ENCODE measurements at regions not wholly inside any gene's neighbourhood (a gene's known extent, or its start where the extent isn't known, plus 50 kb on each side); places are given as distances from the start of the nearest gene placed in this dataset.

GRCh38 chr6:81694855-81695254 lies 57.6 kb downstream of the TENT5A start:
- no peak for DNase-seq

GRCh38 chr6:81694207-81694606 lies 58.3 kb downstream of the TENT5A start:
- no peak for DNase-seq

GRCh38 chr6:81693266-81693665 lies 59.2 kb downstream of the TENT5A start:
- DNase-seq, result no peak

GRCh38 chr6:81690073-81690472 lies 62.4 kb downstream of the TENT5A start:
- DNase-seq, result no peak

GRCh38 chr6:81689580-81689979 lies 62.9 kb downstream of the TENT5A start:
- no peak for DNase-seq

GRCh38 chr6:81683912-81684311 lies 68.6 kb downstream of the TENT5A start:
- DNase-seq, result no peak

GRCh38 chr6:81682858-81683620 lies 69.4 kb downstream of the TENT5A start:
- no peak for DNase-seq

- DNase-seq, result no peak
Observed at GRCh38 chr6:81682235-81682795, 70.2 kb downstream of the TENT5A start.

- DNase-seq, result no peak
Observed at GRCh38 chr6:81669445-81669844, 83.0 kb downstream of the TENT5A start.

- no peak for DNase-seq
Observed at GRCh38 chr6:81668615-81669047, 83.8 kb downstream of the TENT5A start.

- DNase-seq, result no peak
Observed at GRCh38 chr6:81666481-81666880, 86.0 kb downstream of the TENT5A start.

- no peak for DNase-seq
Observed at GRCh38 chr6:81656231-81656630, 96.2 kb downstream of the TENT5A start.

- DNase-seq, result no peak
Observed at GRCh38 chr6:81655696-81656095, 96.8 kb downstream of the TENT5A start.

GRCh38 chr6:81648502-81648901 lies 104.0 kb downstream of the TENT5A start:
- no peak for DNase-seq

GRCh38 chr6:81643156-81643555 lies 109.3 kb downstream of the TENT5A start:
- no peak for DNase-seq

GRCh38 chr6:81640891-81641290 lies 111.6 kb downstream of the TENT5A start:
- no peak for DNase-seq

GRCh38 chr6:81640126-81640525 lies 112.4 kb downstream of the TENT5A start:
- no peak for DNase-seq

GRCh38 chr6:81638366-81638765 lies 114.1 kb downstream of the TENT5A start:
- no peak for DNase-seq

- no peak for DNase-seq
Observed at GRCh38 chr6:81636930-81637568, 115.4 kb downstream of the TENT5A start.

GRCh38 chr6:81634155-81634880 lies 118.2 kb downstream of the TENT5A start:
- DNase-seq, result no peak

GRCh38 chr6:81633391-81633790 lies 119.1 kb downstream of the TENT5A start:
- DNase-seq, result no peak

- no peak for DNase-seq
Observed at GRCh38 chr6:81630719-81631118, 121.8 kb downstream of the TENT5A start.

GRCh38 chr6:81625216-81625615 lies 127.3 kb downstream of the TENT5A start:
- no peak for DNase-seq

GRCh38 chr6:81624453-81624852 lies 128.0 kb downstream of the TENT5A start:
- no peak for DNase-seq

Data from kidney glomerular epithelial cell (primary cell).